ENCODE measurements at regions not wholly inside any gene's neighbourhood (a gene's known extent, or its start where the extent isn't known, plus 50 kb on each side); places are given as distances from the start of the nearest gene placed in this dataset.
A peak's percentile ranks its signal among the peaks of the same experiment; 100 is the strongest.
"Not testable (repeated sequence)": the region's sequence is repeated elsewhere in the genome, so short reads cannot be mapped to it uniquely, and the experiment has no call there.

GRCh38 chr4:19260346-19260745 lies 991.4 kb upstream of the SLIT2 start:
- intact Hi-C loops (cut with DNase I), result no loop called here
- DNase-seq (ENCODE audit: low spot score) (no peak), ATAC-seq (no peak)

DNA sequence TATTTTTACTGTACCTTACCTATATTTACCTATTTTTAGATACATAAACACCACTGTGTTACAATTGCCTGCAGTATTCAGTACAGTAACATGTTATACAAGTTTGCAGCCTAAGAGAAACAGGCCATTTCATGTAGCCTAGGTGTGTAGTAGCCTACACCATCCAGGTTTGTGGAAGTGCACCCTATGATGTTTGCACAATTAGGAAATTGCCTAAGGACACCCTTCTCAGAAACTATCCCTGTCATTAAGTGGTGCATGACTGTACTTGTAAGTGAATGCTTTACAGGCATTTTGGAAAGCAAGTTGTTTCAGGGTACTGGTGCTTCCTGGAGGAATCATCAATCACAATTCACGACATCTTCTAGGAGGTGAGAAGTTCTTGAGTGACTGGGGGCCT lies 991.8 kb upstream of the SLIT2 start:
- intact Hi-C loops (cut with DNase I), result no loop called here
- DNase-seq (ENCODE audit: low spot score) (no peak), ATAC-seq (no peak)

DNA sequence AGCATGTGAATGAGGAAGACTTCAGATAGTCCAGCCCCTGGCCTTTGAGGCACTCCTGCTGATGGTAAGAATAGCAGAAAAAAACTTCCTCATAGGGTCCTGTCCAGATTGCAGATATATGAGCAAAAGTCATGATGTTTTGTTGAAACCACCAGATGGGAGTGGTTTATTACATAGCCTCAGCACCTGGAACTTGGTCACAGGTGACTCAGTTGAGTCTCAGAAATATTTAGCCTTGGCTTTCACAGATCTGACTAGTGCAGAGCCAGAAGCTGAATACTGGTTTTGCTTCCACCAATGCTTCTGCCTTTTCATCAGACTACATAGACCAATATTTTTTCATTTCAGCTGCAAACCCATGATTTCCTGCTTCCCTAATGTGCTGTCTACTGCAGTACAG lies 994.9 kb upstream of the SLIT2 start:
- no peak for ATAC-seq
- DNase-seq (ENCODE audit: low spot score), result no peak
- intact Hi-C loops (cut with DNase I), result no loop called here

DNA sequence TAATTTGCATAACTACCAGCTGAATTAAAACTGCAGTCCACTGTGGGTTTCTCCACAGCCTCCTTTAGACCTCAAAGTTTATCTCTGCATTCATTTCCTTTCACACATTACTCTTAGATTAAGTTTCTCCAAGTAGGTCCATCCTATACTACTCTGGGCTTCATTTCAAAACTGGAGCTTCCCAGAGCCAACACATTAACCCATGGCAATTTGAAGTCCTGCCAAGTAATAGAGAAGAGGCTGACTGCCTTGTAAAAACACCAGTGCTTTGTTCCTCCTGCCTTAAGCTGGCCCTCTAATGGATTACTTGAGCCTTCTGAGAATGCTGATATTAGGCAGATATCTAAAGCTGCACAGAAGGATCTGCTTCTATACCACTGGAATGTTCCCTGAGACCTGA lies 997.2 kb upstream of the SLIT2 start:
- intact Hi-C loops (cut with DNase I), result no loop called here
- ATAC-seq (no peak), DNase-seq (ENCODE audit: low spot score) (no peak)

DNA sequence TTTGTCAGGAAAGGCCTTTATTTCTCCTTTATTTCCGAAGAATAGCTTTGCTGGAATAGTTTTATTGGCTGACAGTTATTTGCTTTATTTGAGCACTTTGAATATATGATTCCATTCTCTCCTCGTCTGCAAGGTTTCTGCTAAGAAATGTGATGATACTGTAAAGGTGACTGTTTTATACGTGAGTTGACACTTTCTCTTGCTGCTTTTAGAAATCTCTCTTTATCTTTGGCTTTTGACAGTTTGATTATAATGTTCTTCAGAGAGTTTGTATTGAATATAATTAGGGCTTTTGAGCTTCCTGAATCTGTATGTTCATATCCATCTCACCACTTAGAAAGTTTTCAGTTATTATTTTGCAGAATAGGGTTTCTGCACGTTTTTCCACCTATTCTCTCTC lies 1003.7 kb upstream of the SLIT2 start:
- no peak for ATAC-seq
- intact Hi-C loops (cut with DNase I), result no loop called here
- no peak for DNase-seq (ENCODE audit: low spot score)

DNA sequence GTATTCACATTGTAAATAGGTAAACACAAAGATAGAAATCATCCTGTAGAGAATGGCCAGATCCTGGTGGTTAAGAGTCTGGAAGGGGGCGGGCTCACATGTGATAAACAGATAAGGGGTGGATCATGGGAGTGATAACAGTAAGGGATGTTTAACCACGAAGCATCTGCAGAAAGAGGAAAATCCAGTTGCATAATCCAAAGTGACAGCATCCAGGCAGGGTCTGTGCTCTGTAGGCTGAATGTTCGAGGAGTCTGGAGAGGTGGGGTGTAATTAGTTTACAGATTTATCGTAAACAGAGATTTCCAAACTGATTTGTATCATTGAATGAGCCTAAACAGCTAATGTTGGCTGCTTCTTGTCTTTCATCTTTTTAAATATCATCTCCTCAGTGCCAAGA lies 1009.8 kb upstream of the SLIT2 start:
- no peak for ATAC-seq
- intact Hi-C loops (cut with DNase I), result no loop called here
- DNase-seq (ENCODE audit: low spot score), result no peak

DNA sequence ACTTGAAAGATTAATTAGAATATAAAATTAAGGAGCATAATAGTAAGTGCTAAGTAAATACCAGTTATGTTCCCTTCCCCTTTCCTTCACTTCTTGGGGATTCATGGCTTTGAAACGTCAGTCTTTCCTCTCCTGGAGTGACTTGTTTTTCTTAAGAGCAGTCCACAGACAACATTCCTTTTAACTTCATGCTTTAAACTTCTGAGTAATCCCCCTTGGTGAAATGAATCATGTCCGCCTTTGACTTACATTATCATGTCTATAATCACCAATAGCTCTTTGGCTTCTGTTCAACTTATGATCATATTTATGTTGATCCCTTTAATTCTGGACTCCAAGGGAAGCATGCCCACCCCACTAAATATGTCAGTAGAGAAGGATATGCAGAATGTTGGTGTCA lies 1012.1 kb upstream of the SLIT2 start:
- no peak for ATAC-seq
- DNase-seq (ENCODE audit: low spot score), result no peak
- intact Hi-C loops (cut with DNase I), result no loop called here

- ATAC-seq (no peak), DNase-seq (ENCODE audit: low spot score) (no peak)
- intact Hi-C loops (cut with DNase I), result no loop called here
Observed at GRCh38 chr4:19236473-19236872, 1015.2 kb upstream of the SLIT2 start.

- intact Hi-C loops (cut with DNase I), result no loop called here
- ATAC-seq (no peak), DNase-seq (ENCODE audit: low spot score) (no peak)
Observed at GRCh38 chr4:19230906-19231545, 1020.7 kb upstream of the SLIT2 start.

GRCh38 chr4:19227701-19228100 lies 1024.0 kb upstream of the SLIT2 start:
- intact Hi-C loops (cut with DNase I), result no loop called here
- DNase-seq (ENCODE audit: low spot score) (no peak), ATAC-seq (no peak)

DNA sequence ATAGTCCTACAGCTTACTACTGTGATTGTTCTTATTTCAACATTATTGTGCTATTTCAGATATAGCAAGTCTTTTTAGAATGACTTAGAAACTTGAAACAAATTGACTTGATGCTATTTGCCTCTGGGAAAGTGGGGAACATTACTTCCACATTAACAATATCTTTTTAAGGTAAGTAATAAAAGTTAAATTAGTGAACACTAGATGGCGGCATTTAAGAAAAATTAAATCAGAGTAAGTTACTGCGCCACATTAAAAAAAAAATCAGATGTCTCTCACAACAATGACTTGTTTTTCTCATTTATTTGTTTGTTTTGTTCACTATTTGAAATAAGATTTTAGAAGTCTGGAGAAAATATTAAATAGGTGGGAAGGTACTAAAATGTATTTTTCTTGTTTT lies 1026.9 kb upstream of the SLIT2 start:
- ATAC-seq (peak; percentile 45), DNase-seq (ENCODE audit: low spot score) (no peak)
- intact Hi-C loops (cut with DNase I), result no loop called here

DNA sequence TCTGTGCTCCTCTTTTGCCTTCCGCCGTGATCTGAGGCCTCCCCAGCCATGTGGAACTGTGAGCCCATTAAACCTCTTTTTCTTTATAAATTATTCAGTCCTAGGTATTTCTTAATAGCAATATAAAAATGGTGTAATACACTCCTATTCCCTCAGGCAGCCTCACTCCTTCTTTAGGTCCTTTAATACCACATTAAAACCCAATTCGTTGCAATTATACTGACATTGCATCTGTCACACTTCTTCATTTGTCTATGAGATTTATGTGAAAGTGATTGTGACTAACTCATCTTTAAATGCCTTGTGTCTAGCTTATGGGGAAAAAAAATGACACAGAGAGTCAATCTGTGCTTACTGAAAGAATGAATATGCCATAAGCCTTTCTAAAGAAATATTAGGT lies 1035.2 kb upstream of the SLIT2 start:
- DNase-seq (ENCODE audit: low spot score) (no peak), ATAC-seq (no peak)
- intact Hi-C loops (cut with DNase I), result no loop called here

- ATAC-seq, result no peak
- intact Hi-C loops (cut with DNase I), result no loop called here
Observed at GRCh38 chr4:19214591-19215186, 1037.0 kb upstream of the SLIT2 start.

GRCh38 chr4:19213388-19213787 lies 1038.3 kb upstream of the SLIT2 start:
- DNase-seq (ENCODE audit: low spot score) (no peak), ATAC-seq (no peak)
- intact Hi-C loops (cut with DNase I), result no loop called here

More at GRCh38 chr4:19214591-19215186, 1037.0 kb upstream of the SLIT2 start:
- DNase-seq (ENCODE audit: low spot score), result no peak

DNA sequence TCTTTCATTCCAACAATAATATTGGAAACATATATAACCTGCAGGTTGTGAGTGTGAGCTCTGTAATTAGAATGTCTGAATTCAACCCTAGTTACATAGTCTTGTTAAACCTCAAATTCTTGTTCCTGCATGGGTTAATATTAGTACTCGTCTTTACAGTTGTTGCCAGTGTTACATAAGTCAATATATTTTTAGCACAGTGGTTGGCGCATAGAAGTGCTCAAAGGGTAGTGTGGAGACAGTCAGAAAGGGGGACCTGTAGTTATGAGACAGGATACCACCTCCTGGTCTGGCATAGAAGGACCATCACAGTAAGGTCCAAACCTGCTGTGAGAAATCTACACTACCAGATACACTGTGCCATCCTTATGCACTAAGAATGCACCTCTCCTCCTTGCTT lies 1045.9 kb upstream of the SLIT2 start:
- DNase-seq (ENCODE audit: low spot score) (no peak), ATAC-seq (no peak)
- intact Hi-C loops (cut with DNase I), result no loop called here

GRCh38 chr4:19197838-19198237 lies 1053.9 kb upstream of the SLIT2 start:
- DNase-seq (ENCODE audit: low spot score); intact Hi-C loops (cut with DNase I); ATAC-seq: not testable (repeated sequence)

DNA sequence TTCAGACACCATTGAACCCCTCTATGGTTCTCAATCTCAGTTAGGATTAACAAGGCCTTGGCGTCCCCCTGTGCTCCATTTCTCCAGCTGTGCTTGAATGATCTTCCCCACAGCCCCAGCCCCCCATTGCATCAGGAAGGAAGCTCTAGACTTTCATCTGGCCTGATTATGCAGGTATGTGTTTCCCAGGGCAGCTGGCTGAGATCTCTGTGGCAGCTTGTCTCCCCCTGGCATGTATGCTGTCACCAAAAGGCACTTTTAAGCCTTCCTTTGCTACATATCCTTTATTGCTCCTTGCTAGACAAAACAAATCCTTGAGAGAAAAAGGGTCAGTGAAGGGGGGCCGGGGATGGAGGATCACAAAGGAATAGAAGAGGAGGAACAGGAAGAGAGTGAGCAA lies 1056.0 kb upstream of the SLIT2 start:
- DNase-seq (ENCODE audit: low spot score), result no peak
- ATAC-seq, result no peak
- intact Hi-C loops (cut with DNase I), result no loop called here

- no peak for ATAC-seq
- DNase-seq (ENCODE audit: low spot score), result no peak
- intact Hi-C loops (cut with DNase I), result no loop called here
Observed at GRCh38 chr4:19194672-19195071, 1057.0 kb upstream of the SLIT2 start.

- no peak for DNase-seq (ENCODE audit: low spot score)
- intact Hi-C loops (cut with DNase I), result no loop called here
- no peak for ATAC-seq
Observed at GRCh38 chr4:19193274-19193981, 1058.3 kb upstream of the SLIT2 start.

DNA sequence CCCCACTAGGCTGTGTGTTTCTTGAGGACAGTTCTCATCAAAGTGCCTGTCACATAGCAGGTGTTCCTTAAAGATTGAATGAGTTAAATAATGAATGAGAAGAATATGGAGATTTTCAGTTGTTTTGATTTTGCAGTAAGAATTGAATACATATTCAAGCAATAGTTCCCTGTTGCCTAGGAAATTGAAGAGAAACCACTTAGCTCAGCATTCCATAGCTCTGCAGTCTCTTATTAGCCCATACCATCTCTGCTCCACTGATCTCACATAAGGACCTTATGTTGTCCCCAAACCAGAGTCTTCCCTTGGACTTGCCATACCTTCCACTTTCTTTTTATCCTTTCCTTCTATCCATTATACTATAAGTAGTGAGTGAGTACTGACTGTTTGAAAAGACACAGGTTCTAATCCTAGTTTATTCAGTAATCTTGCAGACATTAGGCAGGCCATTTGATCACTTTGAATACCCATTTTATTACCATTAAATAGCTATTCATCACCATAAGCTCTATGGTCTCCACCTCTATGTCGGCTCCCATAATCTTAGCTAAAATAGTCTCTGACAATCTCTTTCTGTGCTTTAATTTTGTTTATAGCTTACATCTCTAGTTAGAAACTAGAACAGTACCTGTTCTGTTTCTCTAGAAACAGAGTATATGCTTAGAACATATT lies 1059.6 kb upstream of the SLIT2 start:
- no peak for ATAC-seq
- intact Hi-C loops (cut with DNase I), result no loop called here

More for the DNA sequence above, 1059.6 kb upstream of the SLIT2 start:
- no peak for DNase-seq (ENCODE audit: low spot score)
